ENCODE measurements at regions not wholly inside any gene's neighbourhood (a gene's known extent, or its start where the extent isn't known, plus 50 kb on each side); places are given as distances from the start of the nearest gene placed in this dataset.

- TF ChIP-seq ZNF331 (CRISPR knock-in tag; IDR thresholded peaks at IDR 0.05; ENCODE audit: low read depth), result no peak
- TF ChIP-seq EZH2 (IDR thresholded peaks at IDR 0.05; ENCODE audit: low read depth, unreplicated experiment), result no peak
- no peak for TF ChIP-seq ETS1 (IDR thresholded peaks at IDR 0.05)
These were observed 214.6 kb upstream of the SALL1 start (continued) for GRCh38 chr16:51365715-51366114.

GRCh38 chr16:51359141-51359955, 208.3 kb upstream of the SALL1 start:
- no peaks in the 10 kb centered on the region for H3K9me2 ChIP-seq (ENCODE audit: insufficient read depth)
- TF ChIP-seq NANOG (IDR thresholded peaks at IDR 0.05; ENCODE audit: borderline replicate concordance) (no peak; the same call in 1 of the 2 replicates), CREB1 (CRISPR knock-in tag; IDR thresholded peaks at IDR 0.05; ENCODE audit: low read depth) (peak; percentile 33; the same call in 1 of the 2 replicates), ZNF462 (CRISPR knock-in tag; IDR thresholded peaks at IDR 0.05) (peak; percentile 76; the same call in 1 of the 2 replicates), ZNF114 (CRISPR knock-in tag; IDR thresholded peaks at IDR 0.05) (peak; percentile 48; the same call in 1 of the 2 replicates)
- H3K4me2 ChIP-seq, result peak overlapping the region; percentile 33; the same call in 1 of the 2 replicates
- Mint-ChIP-seq H3K27ac (0 out of 2 replicates have a peak overlapping the region, but pooled peaks have one; percentile 51), H3K4me3 (peak overlapping the region; percentile 11; the same call in 1 of the 3 replicates), H3K36me3 (ENCODE audit: low read depth) (no peaks in the 10 kb centered on the region), H3K27me3 (ENCODE audit: insufficient read depth, low read depth, poor library complexity) (peaks cover 4% of the 10 kb centered on the region), H3K4me1 (peaks cover 52% of the 10 kb centered on the region), H3K9me3 (no peaks in the 10 kb centered on the region)
- H3K79me2 ChIP-seq (replicated peaks; ENCODE audit: insufficient read depth), result no peaks in the 10 kb centered on the region
- no peak overlapping the region for H3K4me3 ChIP-seq
- ATAC-seq, result peak; percentile 89
- H3K36me3 ChIP-seq (ENCODE audit: insufficient read depth), result no peaks in the 10 kb centered on the region
- H4K20me1 ChIP-seq (replicated peaks; ENCODE audit: insufficient read depth), result no peaks in the 10 kb centered on the region
- peak overlapping the region; percentile 35; the same call in 1 of the 2 replicates for H2AFZ ChIP-seq
- H3K4me1 ChIP-seq (ENCODE audit: insufficient read depth), result peaks cover 31% of the 10 kb centered on the region
- no peaks in the 10 kb centered on the region for H3K27me3 ChIP-seq (ENCODE audit: insufficient read depth)
- H3F3A ChIP-seq (replicated peaks; ENCODE audit: low read depth), result no peaks in the 10 kb centered on the region
- DNase-seq (ENCODE audit: low spot score), result peak; percentile 68
- peak overlapping the region; percentile 53; the same call in 1 of the 2 replicates for H3K27ac ChIP-seq (ENCODE audit: low read depth)
